ENCODE measurements at regions not wholly inside any gene's neighbourhood (a gene's known extent, or its start where the extent isn't known, plus 50 kb on each side); places are given as distances from the start of the nearest gene placed in this dataset.

GRCh38 chr20:59376109-59376841, 75.9 kb downstream of the EDN3 start:
- Histone ChIP-seq H3K4me1 (ENCODE audit: control insufficient read depth, insufficient read depth, low read length, unreplicated experiment) (no peaks in the 10 kb centered on the region), H3K36me3 (ENCODE audit: insufficient read depth, low read length) (no peaks in the 10 kb centered on the region), H3K4me3 (ENCODE audit: low read depth, low read length) (no peak overlapping the region), H3K27me3 (ENCODE audit: insufficient read depth, low read length) (no peaks in the 10 kb centered on the region), H3K79me2 (ENCODE audit: control insufficient read depth, insufficient read depth, low read length, unreplicated experiment) (no peaks in the 10 kb centered on the region), H2AFZ (ENCODE audit: low read length, unreplicated experiment) (no peak overlapping the region), H3K27ac (ENCODE audit: low read depth, low read length) (no peak overlapping the region)

- no peak overlapping the region for H2AFZ ChIP-seq (ENCODE audit: low read length, unreplicated experiment)
- no peak overlapping the region for H3K27ac ChIP-seq (ENCODE audit: low read depth, low read length)
- H3K27me3 ChIP-seq (ENCODE audit: insufficient read depth, low read length): no peaks in the 10 kb centered on the region
- H3K79me2 ChIP-seq (ENCODE audit: control insufficient read depth, insufficient read depth, low read length, unreplicated experiment): no peaks in the 10 kb centered on the region
- H3K4me1 ChIP-seq (ENCODE audit: control insufficient read depth, insufficient read depth, low read length, unreplicated experiment): no peaks in the 10 kb centered on the region
- H3K36me3 ChIP-seq (ENCODE audit: insufficient read depth, low read length): no peaks in the 10 kb centered on the region
- H3K4me3 ChIP-seq (ENCODE audit: low read depth, low read length): no peak overlapping the region
Observed at GRCh38 chr20:59376998-59377397, 76.6 kb downstream of the EDN3 start.

GRCh38 chr20:59377842-59378241, 77.4 kb downstream of the EDN3 start:
- Histone ChIP-seq H3K4me3 (ENCODE audit: low read depth, low read length) (no peak overlapping the region), H2AFZ (ENCODE audit: low read length, unreplicated experiment) (no peak overlapping the region), H3K4me1 (ENCODE audit: control insufficient read depth, insufficient read depth, low read length, unreplicated experiment) (no peaks in the 10 kb centered on the region), H3K27me3 (ENCODE audit: insufficient read depth, low read length) (no peaks in the 10 kb centered on the region), H3K79me2 (ENCODE audit: control insufficient read depth, insufficient read depth, low read length, unreplicated experiment) (no peaks in the 10 kb centered on the region), H3K36me3 (ENCODE audit: insufficient read depth, low read length) (no peaks in the 10 kb centered on the region), H3K27ac (ENCODE audit: low read depth, low read length) (no peak overlapping the region)

GRCh38 chr20:59378396-59378795, 78.0 kb downstream of the EDN3 start:
- H3K27ac ChIP-seq (ENCODE audit: low read depth, low read length): no peak overlapping the region
- no peaks in the 10 kb centered on the region for H3K27me3 ChIP-seq (ENCODE audit: insufficient read depth, low read length)
- H3K79me2 ChIP-seq (ENCODE audit: control insufficient read depth, insufficient read depth, low read length, unreplicated experiment): no peaks in the 10 kb centered on the region
- H2AFZ ChIP-seq (ENCODE audit: low read length, unreplicated experiment): no peak overlapping the region
- no peak overlapping the region for H3K4me3 ChIP-seq (ENCODE audit: low read depth, low read length)
- no peaks in the 10 kb centered on the region for H3K36me3 ChIP-seq (ENCODE audit: insufficient read depth, low read length)
- H3K4me1 ChIP-seq (ENCODE audit: control insufficient read depth, insufficient read depth, low read length, unreplicated experiment): no peaks in the 10 kb centered on the region

GRCh38 chr20:59378966-59379365, 78.6 kb downstream of the EDN3 start:
- no peak overlapping the region for H3K4me3 ChIP-seq (ENCODE audit: low read depth, low read length)
- no peaks in the 10 kb centered on the region for H3K36me3 ChIP-seq (ENCODE audit: insufficient read depth, low read length)
- no peak overlapping the region for H2AFZ ChIP-seq (ENCODE audit: low read length, unreplicated experiment)
- H3K27ac ChIP-seq (ENCODE audit: low read depth, low read length): no peak overlapping the region
- H3K4me1 ChIP-seq (ENCODE audit: control insufficient read depth, insufficient read depth, low read length, unreplicated experiment): no peaks in the 10 kb centered on the region
- H3K27me3 ChIP-seq (ENCODE audit: insufficient read depth, low read length): no peaks in the 10 kb centered on the region
- H3K79me2 ChIP-seq (ENCODE audit: control insufficient read depth, insufficient read depth, low read length, unreplicated experiment): no peaks in the 10 kb centered on the region

GRCh38 chr20:59381689-59382088, 81.3 kb downstream of the EDN3 start:
- Histone ChIP-seq H3K36me3 (ENCODE audit: insufficient read depth, low read length) (no peaks in the 10 kb centered on the region), H2AFZ (ENCODE audit: low read length, unreplicated experiment) (no peak overlapping the region), H3K27me3 (ENCODE audit: insufficient read depth, low read length) (no peaks in the 10 kb centered on the region), H3K79me2 (ENCODE audit: control insufficient read depth, insufficient read depth, low read length, unreplicated experiment) (no peaks in the 10 kb centered on the region), H3K4me1 (ENCODE audit: control insufficient read depth, insufficient read depth, low read length, unreplicated experiment) (no peaks in the 10 kb centered on the region), H3K4me3 (ENCODE audit: low read depth, low read length) (no peak overlapping the region), H3K27ac (ENCODE audit: low read depth, low read length) (no peak overlapping the region)

GRCh38 chr20:59382157-59382725, 81.8 kb downstream of the EDN3 start:
- no peak overlapping the region for H2AFZ ChIP-seq (ENCODE audit: low read length, unreplicated experiment)
- no peaks in the 10 kb centered on the region for H3K27me3 ChIP-seq (ENCODE audit: insufficient read depth, low read length)
- H3K36me3 ChIP-seq (ENCODE audit: insufficient read depth, low read length): no peaks in the 10 kb centered on the region
- H3K4me1 ChIP-seq (ENCODE audit: control insufficient read depth, insufficient read depth, low read length, unreplicated experiment): no peaks in the 10 kb centered on the region
- no peak overlapping the region for H3K4me3 ChIP-seq (ENCODE audit: low read depth, low read length)
- H3K27ac ChIP-seq (ENCODE audit: low read depth, low read length): no peak overlapping the region
- no peaks in the 10 kb centered on the region for H3K79me2 ChIP-seq (ENCODE audit: control insufficient read depth, insufficient read depth, low read length, unreplicated experiment)

- Histone ChIP-seq H3K4me3 (ENCODE audit: low read depth, low read length) (no peak overlapping the region), H3K27me3 (ENCODE audit: insufficient read depth, low read length) (no peaks in the 10 kb centered on the region), H3K36me3 (ENCODE audit: insufficient read depth, low read length) (no peaks in the 10 kb centered on the region), H3K27ac (ENCODE audit: low read depth, low read length) (no peak overlapping the region), H3K79me2 (ENCODE audit: control insufficient read depth, insufficient read depth, low read length, unreplicated experiment) (no peaks in the 10 kb centered on the region), H3K4me1 (ENCODE audit: control insufficient read depth, insufficient read depth, low read length, unreplicated experiment) (no peaks in the 10 kb centered on the region), H2AFZ (ENCODE audit: low read length, unreplicated experiment) (no peak overlapping the region)
Observed at GRCh38 chr20:59382907-59383306, 82.5 kb downstream of the EDN3 start.

- no peaks in the 10 kb centered on the region for H3K79me2 ChIP-seq (ENCODE audit: control insufficient read depth, insufficient read depth, low read length, unreplicated experiment)
- no peaks in the 10 kb centered on the region for H3K36me3 ChIP-seq (ENCODE audit: insufficient read depth, low read length)
- H3K27me3 ChIP-seq (ENCODE audit: insufficient read depth, low read length): no peaks in the 10 kb centered on the region
- H3K4me1 ChIP-seq (ENCODE audit: control insufficient read depth, insufficient read depth, low read length, unreplicated experiment): no peaks in the 10 kb centered on the region
- H2AFZ ChIP-seq (ENCODE audit: low read length, unreplicated experiment): no peak overlapping the region
- no peak overlapping the region for H3K27ac ChIP-seq (ENCODE audit: low read depth, low read length)
- no peak overlapping the region for H3K4me3 ChIP-seq (ENCODE audit: low read depth, low read length)
Observed at GRCh38 chr20:59385038-59385437, 84.6 kb downstream of the EDN3 start.

- no peaks in the 10 kb centered on the region for H3K79me2 ChIP-seq (ENCODE audit: control insufficient read depth, insufficient read depth, low read length, unreplicated experiment)
- no peak overlapping the region for H3K27ac ChIP-seq (ENCODE audit: low read depth, low read length)
- no peak overlapping the region for H2AFZ ChIP-seq (ENCODE audit: low read length, unreplicated experiment)
- no peaks in the 10 kb centered on the region for H3K4me1 ChIP-seq (ENCODE audit: control insufficient read depth, insufficient read depth, low read length, unreplicated experiment)
- no peaks in the 10 kb centered on the region for H3K36me3 ChIP-seq (ENCODE audit: insufficient read depth, low read length)
- no peaks in the 10 kb centered on the region for H3K27me3 ChIP-seq (ENCODE audit: insufficient read depth, low read length)
- H3K4me3 ChIP-seq (ENCODE audit: low read depth, low read length): no peak overlapping the region
Observed at GRCh38 chr20:59385480-59385879, 85.1 kb downstream of the EDN3 start.

- H3K4me1 ChIP-seq (ENCODE audit: control insufficient read depth, insufficient read depth, low read length, unreplicated experiment): no peaks in the 10 kb centered on the region
- no peaks in the 10 kb centered on the region for H3K36me3 ChIP-seq (ENCODE audit: insufficient read depth, low read length)
- no peak overlapping the region for H3K4me3 ChIP-seq (ENCODE audit: low read depth, low read length)
- H3K27ac ChIP-seq (ENCODE audit: low read depth, low read length): no peak overlapping the region
- no peaks in the 10 kb centered on the region for H3K79me2 ChIP-seq (ENCODE audit: control insufficient read depth, insufficient read depth, low read length, unreplicated experiment)
- H3K27me3 ChIP-seq (ENCODE audit: insufficient read depth, low read length): no peaks in the 10 kb centered on the region
- no peak overlapping the region for H2AFZ ChIP-seq (ENCODE audit: low read length, unreplicated experiment)
Observed at GRCh38 chr20:59386809-59387208, 86.4 kb downstream of the EDN3 start.
